ENCODE measurements at regions not wholly inside any gene's neighbourhood (a gene's known extent, or its start where the extent isn't known, plus 50 kb on each side); places are given as distances from the start of the nearest gene placed in this dataset.
A peak's percentile ranks its signal among the peaks of the same experiment; 100 is the strongest.

- peak; percentile 75 for DNase-seq (ENCODE audit: low spot score)
Measured at GRCh38 chr1:95167503-95167902, 50.3 kb downstream of the TLCD4 start.

GRCh38 chr1:95168028-95168427, 50.9 kb downstream of the TLCD4 start:
- DNase-seq (ENCODE audit: low spot score) = no peak

GRCh38 chr1:95168761-95169351, 51.7 kb downstream of the TLCD4 start:
- DNase-seq (ENCODE audit: low spot score) = no peak

- DNase-seq (ENCODE audit: low spot score) = peak; percentile 85
Measured at GRCh38 chr1:95169548-95169947, 52.4 kb downstream of the TLCD4 start.

GRCh38 chr1:95171270-95172245, 54.4 kb downstream of the TLCD4 start:
- no peak for DNase-seq (ENCODE audit: low spot score)

- DNase-seq (ENCODE audit: low spot score) = no peak
Measured at GRCh38 chr1:95176861-95177260, 57.1 kb upstream of the RWDD3 start.

GRCh38 chr1:95179205-95179986, 54.6 kb upstream of the RWDD3 start:
- no peak for DNase-seq (ENCODE audit: low spot score)

GRCh38 chr1:95180371-95180770, 53.6 kb upstream of the RWDD3 start:
- no peak for DNase-seq (ENCODE audit: low spot score)

- no peak for DNase-seq (ENCODE audit: low spot score)
Measured at GRCh38 chr1:95181096-95181495, 52.9 kb upstream of the RWDD3 start.

GRCh38 chr1:95183952-95184351, 50.1 kb upstream of the RWDD3 start:
- DNase-seq (ENCODE audit: low spot score) = no peak

All from LoVo (cell line).